Dedifferentiated amniotic fluid mesenchymal stem cell (primary cell): ENCODE measurements at regions not wholly inside any gene's neighbourhood (a gene's known extent, or its start where the extent isn't known, plus 50 kb on each side); places are given as distances from the start of the nearest gene placed in this dataset.

ENCODE experiments used
- DNase-seq: peaks from one replicate; pipeline ENCODE4 v3.0.0-alpha.2; 2016; ENCODE audit errors: extremely low spot score

- DNase-seq = no peak
Observed at GRCh38 chr15:96076350-96076749, 254.2 kb upstream of the NR2F2 start.

GRCh38 chr15:96079041-96079440, 251.5 kb upstream of the NR2F2 start:
- DNase-seq = no peak

GRCh38 chr15:96079882-96080281, 250.6 kb upstream of the NR2F2 start:
- DNase-seq = no peak

GRCh38 chr15:96086164-96086563, 244.3 kb upstream of the NR2F2 start:
- no peak for DNase-seq

GRCh38 chr15:96087180-96087884, 243.2 kb upstream of the NR2F2 start:
- no peak for DNase-seq

- no peak for DNase-seq
Observed at GRCh38 chr15:96088650-96089049, 241.8 kb upstream of the NR2F2 start.

GRCh38 chr15:96089405-96090058, 241.0 kb upstream of the NR2F2 start:
- no peak for DNase-seq

- DNase-seq = no peak
Observed at GRCh38 chr15:96092186-96092585, 238.3 kb upstream of the NR2F2 start.

- peak; percentile 28 for DNase-seq
Observed at GRCh38 chr15:96093063-96093462, 237.4 kb upstream of the NR2F2 start.

- no peak for DNase-seq
Observed at GRCh38 chr15:96097661-96098060, 232.8 kb upstream of the NR2F2 start.

- no peak for DNase-seq
Observed at GRCh38 chr15:96102631-96103030, 227.9 kb upstream of the NR2F2 start.

GRCh38 chr15:96106181-96106580, 224.3 kb upstream of the NR2F2 start:
- DNase-seq = no peak

- DNase-seq = no peak
Observed at GRCh38 chr15:96106628-96107027, 223.9 kb upstream of the NR2F2 start.

GRCh38 chr15:96107916-96108315, 222.6 kb upstream of the NR2F2 start:
- DNase-seq = no peak

GRCh38 chr15:96108405-96108804, 222.1 kb upstream of the NR2F2 start:
- DNase-seq = no peak

- no peak for DNase-seq
Observed at GRCh38 chr15:96109820-96110219, 220.7 kb upstream of the NR2F2 start.

- no peak for DNase-seq
Observed at GRCh38 chr15:96112018-96112417, 218.5 kb upstream of the NR2F2 start.

- peak; percentile 25 for DNase-seq
Observed at GRCh38 chr15:96115642-96116041, 214.9 kb upstream of the NR2F2 start.

- no peak for DNase-seq
Observed at GRCh38 chr15:96117270-96117669, 213.2 kb upstream of the NR2F2 start.

GRCh38 chr15:96119734-96120133, 210.8 kb upstream of the NR2F2 start:
- no peak for DNase-seq

GRCh38 chr15:96121086-96121920, 209.2 kb upstream of the NR2F2 start:
- no peak for DNase-seq
